Vagina (tissue), 2 donors: ENCODE measurements at regions not wholly inside any gene's neighbourhood (a gene's known extent, or its start where the extent isn't known, plus 50 kb on each side); places are given as distances from the start of the nearest gene placed in this dataset.

Experiments
- CTCF ChIP-seq, 3 experiments: fragments of 450-650 bp in 2 of 3; fragments of 200-600 bp in 1 of 3; sonication (generic) in 1 of 3; IDR thresholded peaks; one replicate each; pipeline ENCODE4 v1.5.1; 2017 to 2019; ENCODE audit warnings: antibody characterized with exemption in 3 of 3, mild to moderate bottlenecking in 2 of 3, moderate library complexity in 2 of 3
- POLR2A ChIP-seq, 2 donors: fragments of 450-650 bp; IDR thresholded peaks; one replicate each; pipeline ENCODE4 v1.6.1; 2017; ENCODE audit warnings: antibody characterized with exemption in 2 of 2, mild to moderate bottlenecking in 2 of 2, moderate library complexity in 2 of 2

- no peak for TF ChIP-seq POLR2A (IDR thresholded peaks at IDR 0.05)
- TF ChIP-seq CTCF (IDR thresholded peaks at IDR 0.05): no peak
These were observed 142.6 kb downstream of the TFCP2L1 start for GRCh38 chr2:121142452-121142851.
